ENCODE measurements at regions not wholly inside any gene's neighbourhood (a gene's known extent, or its start where the extent isn't known, plus 50 kb on each side); places are given as distances from the start of the nearest gene placed in this dataset.

DNA sequence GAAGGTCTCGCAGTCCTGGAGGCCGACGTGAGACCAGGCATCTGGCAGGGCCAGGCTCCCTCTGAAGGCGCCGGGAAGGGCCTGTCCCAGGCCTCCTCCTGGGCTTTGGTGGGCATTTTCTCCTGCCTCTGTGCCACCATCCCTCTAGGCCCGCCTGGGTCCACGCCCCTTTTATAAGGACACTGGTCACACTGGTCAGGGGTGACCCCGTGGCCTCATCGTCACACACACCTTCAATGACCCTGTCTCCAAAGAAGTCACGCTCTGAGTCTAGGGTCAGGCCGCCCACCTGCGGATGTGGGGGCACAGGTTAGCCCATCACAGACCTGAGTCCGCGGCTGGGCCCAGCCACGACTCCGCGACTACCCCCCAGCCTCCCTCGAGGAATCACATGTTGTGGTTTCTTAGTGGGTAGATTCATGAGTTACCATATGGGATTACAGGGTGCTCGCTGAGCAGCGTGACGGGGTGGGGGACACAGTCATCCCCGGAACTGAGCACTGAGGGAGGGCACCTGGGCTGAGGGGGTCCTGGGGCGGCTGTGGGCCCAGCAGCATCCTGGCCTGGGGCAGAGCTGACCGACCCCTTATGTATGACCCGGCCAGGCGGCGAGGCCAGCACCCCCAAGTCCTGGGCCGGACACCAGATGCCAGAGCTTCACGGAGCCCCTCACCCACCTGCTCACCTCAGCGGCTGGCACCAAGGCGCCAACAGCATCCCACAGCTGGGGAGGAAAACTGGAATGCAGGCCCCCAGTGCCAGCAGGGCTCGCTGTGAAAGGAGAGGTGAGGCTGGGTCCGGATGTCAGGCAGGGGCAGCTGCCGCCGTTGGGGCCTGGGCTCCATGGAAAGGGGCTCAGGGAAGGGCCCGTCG lies 115.9 kb downstream of the DLL1 start:
- DNase-seq, result peak in 1 of 5 donors; percentile 61
- WGBS, 4 donors, result 94 to 97% (median 95%) methylated on average over 24 to 37 of the region's 37 CpGs
- H3K36me3 ChIP-seq, result no peaks in the 10 kb centered on the region
- peak overlapping the region in 3 of 12 donors; percentile 34 to 82 (median 42) for H3K27ac ChIP-seq
- no peaks in the 10 kb centered on the region for H3K27me3 ChIP-seq
- peaks cover 0 to 11% (median 0%) of the 10 kb centered on the region in 12 donors for H3K4me1 ChIP-seq
- no peaks in the 10 kb centered on the region for H3K9me3 ChIP-seq
- intact Hi-C loops (cut with DNase I), result loop anchor here in 1 of 10 donors (5.0 kb wide), 1 partner anchor 97 kb away; no protein-coding TSS in a partner anchor
- no peak for TF ChIP-seq POLR2A (IDR thresholded peaks at IDR 0.05)
- TF ChIP-seq, protein P1, sequence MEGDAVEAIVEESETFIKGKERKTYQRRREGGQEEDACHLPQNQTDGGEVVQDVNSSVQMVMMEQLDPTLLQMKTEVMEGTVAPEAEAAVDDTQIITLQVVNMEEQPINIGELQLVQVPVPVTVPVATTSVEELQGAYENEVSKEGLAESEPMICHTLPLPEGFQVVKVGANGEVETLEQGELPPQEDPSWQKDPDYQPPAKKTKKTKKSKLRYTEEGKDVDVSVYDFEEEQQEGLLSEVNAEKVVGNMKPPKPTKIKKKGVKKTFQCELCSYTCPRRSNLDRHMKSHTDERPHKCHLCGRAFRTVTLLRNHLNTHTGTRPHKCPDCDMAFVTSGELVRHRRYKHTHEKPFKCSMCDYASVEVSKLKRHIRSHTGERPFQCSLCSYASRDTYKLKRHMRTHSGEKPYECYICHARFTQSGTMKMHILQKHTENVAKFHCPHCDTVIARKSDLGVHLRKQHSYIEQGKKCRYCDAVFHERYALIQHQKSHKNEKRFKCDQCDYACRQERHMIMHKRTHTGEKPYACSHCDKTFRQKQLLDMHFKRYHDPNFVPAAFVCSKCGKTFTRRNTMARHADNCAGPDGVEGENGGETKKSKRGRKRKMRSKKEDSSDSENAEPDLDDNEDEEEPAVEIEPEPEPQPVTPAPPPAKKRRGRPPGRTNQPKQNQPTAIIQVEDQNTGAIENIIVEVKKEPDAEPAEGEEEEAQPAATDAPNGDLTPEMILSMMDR (IDR thresholded peaks at IDR 0.05), result no peak
- H3K4me3 ChIP-seq, result no peak overlapping the region
- ATAC-seq, result no peak

DNA sequence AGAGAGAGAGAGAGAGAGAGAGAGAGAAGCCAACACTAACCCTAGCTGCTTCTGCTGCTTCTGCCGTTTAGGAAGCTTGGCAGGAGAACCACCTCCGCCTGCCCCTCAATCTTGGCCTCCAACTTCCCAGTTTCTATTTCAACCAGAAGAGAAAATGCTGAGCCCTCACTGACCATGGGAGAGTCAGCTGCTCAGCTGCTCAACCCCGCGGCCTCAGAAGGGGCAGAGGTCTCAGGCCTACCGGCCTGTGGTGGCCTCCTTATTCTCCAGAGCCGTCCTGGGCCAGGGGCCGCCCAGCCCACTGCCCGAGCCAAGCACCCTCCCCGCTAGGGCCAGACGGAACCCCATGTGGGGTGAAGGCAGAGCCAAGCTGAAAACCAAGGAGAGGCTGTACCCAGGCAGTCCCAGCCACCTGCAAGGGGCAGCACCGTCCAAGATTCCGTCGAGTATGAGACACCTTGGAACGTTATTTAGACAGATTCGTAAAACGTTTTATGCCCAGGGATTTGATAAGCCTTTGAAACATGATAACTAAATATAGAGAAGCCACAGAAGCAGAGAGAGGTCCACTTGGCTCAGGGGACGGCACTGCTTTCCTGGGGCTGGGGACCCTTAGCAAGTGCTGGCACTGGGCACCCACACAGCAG lies 116.6 kb downstream of the DLL1 start:
- Histone ChIP-seq H3K9me3 (no peaks in the 10 kb centered on the region), H3K27ac (peak overlapping the region in 4 of 12 donors; percentile 34 to 82 (median 40)), H3K27me3 (no peaks in the 10 kb centered on the region), H3K36me3 (no peaks in the 10 kb centered on the region), H3K4me1 (peaks cover 0 to 11% (median 0%) of the 10 kb centered on the region in 12 donors), H3K4me3 (no peak overlapping the region)
- intact Hi-C loops (cut with DNase I), result no loop called here
- ATAC-seq (peak in 3 of 4 donors; percentile 34 to 41 (median 35)), DNase-seq (peak in 1 of 5 donors; percentile 62)
- no peak for TF ChIP-seq POLR2A (IDR thresholded peaks at IDR 0.05)
- TF ChIP-seq, protein P1 (IDR thresholded peaks at IDR 0.05), result no peak
- WGBS, 4 donors, result 63 to 80% (median 74%) methylated on average over 17 of the region's 17 CpGs

DNA sequence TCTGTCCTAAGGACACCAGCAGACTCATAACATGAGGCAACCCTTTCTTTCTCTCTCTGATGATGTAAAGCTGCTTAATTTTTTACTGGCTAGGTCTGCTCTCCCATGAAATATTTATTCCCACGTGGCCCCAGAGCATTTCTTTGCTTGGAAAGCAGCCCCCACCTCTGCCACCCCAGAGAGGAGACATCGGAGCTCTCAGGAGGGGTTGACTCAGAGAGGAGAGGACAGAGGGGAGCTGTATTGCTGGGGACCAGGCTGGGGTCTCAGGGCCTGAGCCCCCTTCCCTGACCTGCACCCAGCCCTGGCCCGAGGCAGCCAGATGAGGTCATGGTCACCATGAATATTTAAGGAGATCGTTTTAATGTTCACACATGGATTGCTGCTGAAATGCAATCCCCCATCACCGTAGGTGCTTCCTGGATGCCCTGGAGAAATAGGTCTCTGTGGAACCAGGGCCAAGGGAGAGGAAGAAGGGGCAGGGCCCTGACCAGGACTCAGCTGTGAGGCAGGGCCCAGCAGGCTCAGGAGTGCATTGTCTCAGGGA lies 117.5 kb downstream of the DLL1 start:
- no peak overlapping the region for H3K4me3 ChIP-seq
- intact Hi-C loops (cut with DNase I), result no loop called here
- TF ChIP-seq POLR2A (IDR thresholded peaks at IDR 0.05), result no peak
- TF ChIP-seq, protein P1 (IDR thresholded peaks at IDR 0.05), result no peak
- 61 to 84% (median 73%) methylated on average over 5 of the region's 5 CpGs for WGBS, 4 donors
- no peak for ATAC-seq
- peaks cover 0 to 11% (median 0%) of the 10 kb centered on the region in 12 donors for H3K4me1 ChIP-seq
- H3K27me3 ChIP-seq, result no peaks in the 10 kb centered on the region
- H3K9me3 ChIP-seq, result no peaks in the 10 kb centered on the region
- no peak overlapping the region for H3K27ac ChIP-seq
- H3K36me3 ChIP-seq, result no peaks in the 10 kb centered on the region
- no peak for DNase-seq

DNA sequence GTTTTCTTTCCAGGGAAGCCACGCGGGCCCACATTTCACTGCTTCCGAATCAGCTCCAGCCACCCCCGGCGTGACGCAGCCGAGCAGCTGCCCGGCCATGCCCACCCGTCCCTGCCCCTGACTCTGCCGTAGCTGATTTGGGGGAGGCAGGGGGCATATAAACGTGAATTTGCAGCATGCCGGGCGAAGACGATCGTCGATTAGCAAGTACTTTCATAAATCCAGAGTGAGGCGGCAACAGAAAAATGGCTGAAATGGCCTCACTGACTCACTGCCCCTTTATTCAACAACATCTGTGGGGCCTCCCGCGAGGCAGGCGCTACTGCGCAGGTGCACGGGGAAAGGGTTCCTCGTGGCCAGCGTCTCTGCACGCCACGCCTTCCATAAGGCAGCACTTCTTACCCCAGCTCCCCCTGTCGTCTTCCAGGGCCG lies 118.0 kb downstream of the DLL1 start:
- no peak for DNase-seq
- 94 to 96% (median 95%) methylated on average over 28 of the region's 28 CpGs for WGBS, 4 donors
- no peaks in the 10 kb centered on the region for H3K27me3 ChIP-seq
- H3K4me1 ChIP-seq, result peaks cover 0 to 11% (median 0%) of the 10 kb centered on the region in 12 donors
- H3K36me3 ChIP-seq, result no peaks in the 10 kb centered on the region
- intact Hi-C loops (cut with DNase I), result no loop called here
- H3K9me3 ChIP-seq, result no peaks in the 10 kb centered on the region
- TF ChIP-seq, protein P1 (IDR thresholded peaks at IDR 0.05), result no peak
- no peak for TF ChIP-seq POLR2A (IDR thresholded peaks at IDR 0.05)
- no peak overlapping the region for H3K4me3 ChIP-seq
- H3K27ac ChIP-seq, result no peak overlapping the region
- no peak for ATAC-seq
